GM19043 (cell line): ENCODE measurements at regions not wholly inside any gene's neighbourhood (a gene's known extent, or its start where the extent isn't known, plus 50 kb on each side); places are given as distances from the start of the nearest gene placed in this dataset.
"Not testable (repeated sequence)": the region's sequence is repeated elsewhere in the genome, so short reads cannot be mapped to it uniquely, and the experiment has no call there.

Source experiments
- ATAC-seq: cut with Tn5 transposase; IDR thresholded peaks from one replicate; pipeline ENCODE4 v1.9.1; 2021; ENCODE audit warnings: low read depth; ENCODE audit not compliant: unreplicated experiment

- ATAC-seq, result no peak
These were observed 380.9 kb upstream of the SEMA3C start for GRCh38 chr7:81299711-81300110.

GRCh38 chr7:81298951-81299666, 380.3 kb upstream of the SEMA3C start:
- no peak for ATAC-seq

GRCh38 chr7:81297317-81297716, 378.5 kb upstream of the SEMA3C start:
- ATAC-seq, result no peak

GRCh38 chr7:81296726-81297125, 377.9 kb upstream of the SEMA3C start:
- ATAC-seq, result no peak

GRCh38 chr7:81294897-81295515, 376.2 kb upstream of the SEMA3C start:
- no peak for ATAC-seq

- ATAC-seq, result no peak
These were observed 375.0 kb upstream of the SEMA3C start for GRCh38 chr7:81293806-81294205.

GRCh38 chr7:81286754-81287153, 367.9 kb upstream of the SEMA3C start:
- ATAC-seq, result not testable (repeated sequence)

GRCh38 chr7:81285142-81285871, 366.5 kb upstream of the SEMA3C start:
- no peak for ATAC-seq

- no peak for ATAC-seq
These were observed 365.7 kb upstream of the SEMA3C start for GRCh38 chr7:81284576-81284975.

GRCh38 chr7:81280531-81280930, 361.7 kb upstream of the SEMA3C start:
- no peak for ATAC-seq

GRCh38 chr7:81277691-81278090, 358.8 kb upstream of the SEMA3C start:
- no peak for ATAC-seq

GRCh38 chr7:81273601-81274397, 354.9 kb upstream of the SEMA3C start:
- ATAC-seq, result no peak

GRCh38 chr7:81272176-81272575, 353.3 kb upstream of the SEMA3C start:
- no peak for ATAC-seq

- no peak for ATAC-seq
These were observed 349.7 kb upstream of the SEMA3C start for GRCh38 chr7:81268551-81268950.

- no peak for ATAC-seq
These were observed 348.7 kb upstream of the SEMA3C start for GRCh38 chr7:81267508-81267907.

GRCh38 chr7:81264116-81264515, 345.3 kb upstream of the SEMA3C start:
- ATAC-seq, result no peak

GRCh38 chr7:81260152-81260551, 341.3 kb upstream of the SEMA3C start:
- no peak for ATAC-seq

- no peak for ATAC-seq
These were observed 338.1 kb upstream of the SEMA3C start for GRCh38 chr7:81256991-81257390.

GRCh38 chr7:81248420-81248819, 329.6 kb upstream of the SEMA3C start:
- ATAC-seq, result no peak

- ATAC-seq, result not testable (repeated sequence)
These were observed 328.5 kb upstream of the SEMA3C start for GRCh38 chr7:81247364-81247763.

GRCh38 chr7:81245353-81245752, 326.5 kb upstream of the SEMA3C start:
- ATAC-seq, result no peak
